Erythroblast (primary cell): ENCODE measurements at regions not wholly inside any gene's neighbourhood (a gene's known extent, or its start where the extent isn't known, plus 50 kb on each side); places are given as distances from the start of the nearest gene placed in this dataset.

Experiments
- DNase-seq, 2 experiments: peaks; one replicate each; lab custom pipeline; 2025; lab: John Stamatoyannopoulos, UW
- GATA1 ChIP-seq: IDR thresholded peaks from 2 replicates; pipeline ENCODE4 v1.6.1; 2011; ENCODE audit warnings: low read depth, mild to moderate bottlenecking, control low read depth, low read length, moderate library complexity
- POLR2A ChIP-seq: IDR thresholded peaks from 2 replicates; pipeline ENCODE4 v1.6.1; 2011; ENCODE audit warnings: mild to moderate bottlenecking, low read length

GRCh38 chr15:62748196-62748595, 294.4 kb upstream of the TPM1 start:
- no peak for TF ChIP-seq POLR2A
- no peak for TF ChIP-seq GATA1
- DNase-seq: no peak

- DNase-seq: no peak
- no peak for TF ChIP-seq GATA1
- no peak for TF ChIP-seq POLR2A
Observed at GRCh38 chr15:62749036-62749815, 293.3 kb upstream of the TPM1 start.

- DNase-seq: no peak
- TF ChIP-seq POLR2A (no peak), GATA1 (no peak)
Observed at GRCh38 chr15:62750471-62750870, 292.1 kb upstream of the TPM1 start.

GRCh38 chr15:62752657-62753517, 289.7 kb upstream of the TPM1 start:
- no peak for DNase-seq
- TF ChIP-seq POLR2A (no peak), GATA1 (no peak)

- DNase-seq: no peak
- no peak for TF ChIP-seq GATA1
- TF ChIP-seq POLR2A: no peak
Observed at GRCh38 chr15:62753518-62754221, 288.9 kb upstream of the TPM1 start.

- no peak for DNase-seq
- TF ChIP-seq GATA1 (no peak), POLR2A (no peak)
Observed at GRCh38 chr15:62756326-62756994, 286.1 kb upstream of the TPM1 start.

- TF ChIP-seq POLR2A (no peak), GATA1 (no peak)
- DNase-seq: no peak
Observed at GRCh38 chr15:62756995-62757360, 285.6 kb upstream of the TPM1 start.

- TF ChIP-seq GATA1 (no peak), POLR2A (no peak)
- DNase-seq: no peak
Observed at GRCh38 chr15:62757535-62757934, 285.0 kb upstream of the TPM1 start.

- TF ChIP-seq GATA1: no peak
- no peak for TF ChIP-seq POLR2A
- no peak for DNase-seq
Observed at GRCh38 chr15:62758126-62758951, 284.2 kb upstream of the TPM1 start.

GRCh38 chr15:62758952-62759349, 283.6 kb upstream of the TPM1 start:
- TF ChIP-seq GATA1 (no peak), POLR2A (no peak)
- DNase-seq: no peak

GRCh38 chr15:62760538-62760937, 282.0 kb upstream of the TPM1 start:
- TF ChIP-seq POLR2A (no peak), GATA1 (no peak)
- no peak for DNase-seq

- TF ChIP-seq GATA1 (no peak), POLR2A (no peak)
- DNase-seq: no peak
Observed at GRCh38 chr15:62765916-62766315, 276.6 kb upstream of the TPM1 start.
